Gastrocnemius medialis (tissue), 4 donors: ENCODE measurements at regions not wholly inside any gene's neighbourhood (a gene's known extent, or its start where the extent isn't known, plus 50 kb on each side); places are given as distances from the start of the nearest gene placed in this dataset.

Source experiments
- ATAC-seq, 2 donors: fragments of 150-250 bp; one replicate each; pipeline ENCODE4 v1.9.1; 2016
- DNase-seq, 2 donors: peaks; one replicate each; pipeline ENCODE4 v3.0.0-alpha.2; 2019
- H3K27ac ChIP-seq, 4 donors: fragments of 200-600 bp; sonication (generic); 1 replicate in 1 of 4; 2 replicates in 3 of 4; pipeline ENCODE4 v1.5.1; 2016 to 2018; ENCODE audit warnings: mild to moderate bottlenecking in 2 of 4, moderate library complexity in 1 of 4
- H3K27me3 ChIP-seq, 3 donors: fragments of 200-600 bp; sonication (generic) in 2 of 3; 1 replicate in 1 of 3; 2 replicates in 2 of 3; pipeline versions ENCODE4 v1.5.1 to v1.6.0; 2016 to 2019; ENCODE audit warnings: mild to moderate bottlenecking in 1 of 3, moderate library complexity in 1 of 3
- H3K36me3 ChIP-seq, 2 donors: fragments of 200-600 bp; sonication (generic) in 1 of 2; one replicate each; pipeline ENCODE4 v1.5.1; 2017 to 2018
- H3K4me1 ChIP-seq, 2 donors: fragments of 200-600 bp; sonication (generic) in 1 of 2; one replicate each; pipeline ENCODE4 v1.5.1; 2016 to 2017; ENCODE audit warnings: mild to moderate bottlenecking in 2 of 2
- H3K4me3 ChIP-seq, 4 donors: fragments of 200-600 bp; sonication (generic) in 3 of 4; 1 replicate in 1 of 4; 2 replicates in 3 of 4; pipeline ENCODE4 v1.5.1; 2016 to 2019; ENCODE audit warnings: mild to moderate bottlenecking in 2 of 4
- H3K9me3 ChIP-seq, 3 donors: fragments of 200-600 bp; sonication (generic) in 2 of 3; 1 replicate in 1 of 3; 2 replicates in 2 of 3; pipeline ENCODE4 v1.5.1; 2016 to 2019
- CTCF ChIP-seq, 5 experiments: fragments of 450-650 bp in 3 of 5; fragments of 200-600 bp in 2 of 5; sonication (generic) in 2 of 5; IDR thresholded peaks in 4 of 5; conservative IDR thresholded peaks in 1 of 5; 1 replicate in 4 of 5; 2 replicates in 1 of 5; pipeline ENCODE4 v1.5.1; 2016 to 2019; ENCODE audit warnings: antibody characterized with exemption in 5 of 5, mild to moderate bottlenecking in 3 of 5, moderate library complexity in 3 of 5
- POLR2A ChIP-seq, 2 donors: fragments of 450-650 bp; IDR thresholded peaks; one replicate each; pipeline ENCODE4 v1.6.1; 2017; ENCODE audit warnings: antibody characterized with exemption in 2 of 2, mild to moderate bottlenecking in 2 of 2, moderate library complexity in 2 of 2
- in situ Hi-C, 4 donors: fragments of 200-750 bp; cut with MboI; loops; one replicate each; pipeline versions ENCODE4 v1.15.0 to v1.8.0; 2017; ENCODE audit warnings: low sequenced_read_pairs in 4 of 4
- intact Hi-C: fragments of 100-400 bp; cut with DNase I; formaldehyde crosslinking; loops from one replicate; pipeline ENCODE4 v1.15.1; 2023; ENCODE audit warnings: low total_unique reads

- Histone ChIP-seq H3K4me1 (peaks cover 7 to 9% of the 10 kb centered on the region in 2 donors), H3K27me3 (no peaks in the 10 kb centered on the region), H3K36me3 (no peaks in the 10 kb centered on the region), H3K9me3 (no peaks in the 10 kb centered on the region), H3K4me3 (no peak overlapping the region), H3K27ac (peak overlapping the region; percentile 8 to 45 (median 38))
- in situ Hi-C loops (no loop called here), intact Hi-C loops (no loop called here)
- DNase-seq (peak; percentile 45 to 75), ATAC-seq (peak; percentile 69 to 75)
- TF ChIP-seq POLR2A (IDR thresholded peaks at IDR 0.05) (no peak), CTCF (IDR thresholded peaks at IDR 0.05 in 4 of 5, conservative IDR thresholded peaks at IDR 0.05 in 1 of 5) (no peak)
Measured at GRCh38 chr16:66250686-66251431, 115.6 kb upstream of the CDH5 start.

GRCh38 chr16:66247516-66248481 is 118.7 kb upstream of the CDH5 start:
- Histone ChIP-seq H3K4me3 (no peak overlapping the region), H3K9me3 (no peaks in the 10 kb centered on the region), H3K4me1 (peaks cover 8 to 9% of the 10 kb centered on the region in 2 donors), H3K27me3 (no peaks in the 10 kb centered on the region), H3K36me3 (no peaks in the 10 kb centered on the region), H3K27ac (peak overlapping the region; percentile 4 to 51 (median 44))
- ATAC-seq (peak; percentile 60 to 68), DNase-seq (peak; percentile 48 to 74)
- intact Hi-C loops: loop anchor here (5.0 kb wide), 1 partner anchor 40 kb away; no protein-coding TSS in a partner anchor
- TF ChIP-seq POLR2A (IDR thresholded peaks at IDR 0.05): no peak
- no peak for TF ChIP-seq CTCF (IDR thresholded peaks at IDR 0.05 in 4 of 5, conservative IDR thresholded peaks at IDR 0.05 in 1 of 5)
- in situ Hi-C loops: no loop called here

GRCh38 chr16:66245868-66246267 is 120.6 kb upstream of the CDH5 start:
- TF ChIP-seq CTCF (IDR thresholded peaks at IDR 0.05 in 4 of 5, conservative IDR thresholded peaks at IDR 0.05 in 1 of 5) (no peak), POLR2A (IDR thresholded peaks at IDR 0.05) (no peak)
- DNase-seq (no peak), ATAC-seq (no peak)
- Histone ChIP-seq H3K27me3 (peaks cover 0 to 5% (median under 1%) of the 10 kb centered on the region in 3 donors), H3K27ac (no peak overlapping the region), H3K4me1 (peaks cover 1 to 4% of the 10 kb centered on the region in 2 donors), H3K4me3 (no peak overlapping the region), H3K9me3 (no peaks in the 10 kb centered on the region), H3K36me3 (no peaks in the 10 kb centered on the region)
- in situ Hi-C loops: no loop called here
- intact Hi-C loops: loop anchor here (5.0 kb wide), 1 partner anchor 39 kb away; no protein-coding TSS in a partner anchor

- Histone ChIP-seq H3K9me3 (no peaks in the 10 kb centered on the region), H3K36me3 (no peaks in the 10 kb centered on the region), H3K27ac (no peak overlapping the region), H3K4me1 (peaks cover 0 to 4% of the 10 kb centered on the region in 2 donors), H3K4me3 (no peak overlapping the region), H3K27me3 (peaks cover 0 to 9% (median 2%) of the 10 kb centered on the region in 3 donors)
- intact Hi-C loops (loop anchor here (5.0 kb wide), 1 partner anchor 38 kb away; no protein-coding TSS in a partner anchor), in situ Hi-C loops (no loop called here)
- TF ChIP-seq POLR2A (IDR thresholded peaks at IDR 0.05) (no peak), CTCF (IDR thresholded peaks at IDR 0.05 in 4 of 5, conservative IDR thresholded peaks at IDR 0.05 in 1 of 5) (no peak)
- no peak for ATAC-seq
- DNase-seq: no peak
Measured at GRCh38 chr16:66245072-66245471, 121.4 kb upstream of the CDH5 start.
